ENCODE measurements at regions not wholly inside any gene's neighbourhood (a gene's known extent, or its start where the extent isn't known, plus 50 kb on each side); places are given as distances from the start of the nearest gene placed in this dataset.

GRCh38 chr3:10678796-10679376, 137.1 kb upstream of the SLC6A11 start:
- no peak for ATAC-seq
- TF ChIP-seq OSR1 (CRISPR knock-in tag; IDR thresholded peaks at IDR 0.05): no peak
- no peak for TF ChIP-seq ISL1 (CRISPR knock-in tag; IDR thresholded peaks at IDR 0.05)
- no peak for TF ChIP-seq ZFP3 (CRISPR knock-in tag; IDR thresholded peaks at IDR 0.05)

- no peak for ATAC-seq
- TF ChIP-seq ZNF8 (CRISPR knock-in tag; IDR thresholded peaks at IDR 0.05): no peak
- TF ChIP-seq RARB (CRISPR knock-in tag; IDR thresholded peaks at IDR 0.05): no peak
- TF ChIP-seq ISL1 (CRISPR knock-in tag; IDR thresholded peaks at IDR 0.05): no peak
- no peak for TF ChIP-seq ZNF565 (CRISPR knock-in tag; conservative IDR thresholded peaks at IDR 0.05; ENCODE audit: low read depth)
- no peak for TF ChIP-seq TOX (CRISPR knock-in tag; IDR thresholded peaks at IDR 0.05; ENCODE audit: borderline replicate concordance)
- no peak for TF ChIP-seq TCF4 (CRISPR knock-in tag; IDR thresholded peaks at IDR 0.05; ENCODE audit: borderline replicate concordance)
- TF ChIP-seq SNAI2 (CRISPR knock-in tag; IDR thresholded peaks at IDR 0.05): no peak
- no peak for TF ChIP-seq GLIS3 (CRISPR knock-in tag; IDR thresholded peaks at IDR 0.05)
- TF ChIP-seq POU6F1 (CRISPR knock-in tag; IDR thresholded peaks at IDR 0.05; ENCODE audit: borderline replicate concordance, low read depth): no peak
- TF ChIP-seq ESRRG (CRISPR knock-in tag; IDR thresholded peaks at IDR 0.05): no peak
- no peak for TF ChIP-seq BACH2 (CRISPR knock-in tag; IDR thresholded peaks at IDR 0.05; ENCODE audit: borderline replicate concordance)
- no peak for TF ChIP-seq ZFP30 (CRISPR knock-in tag; IDR thresholded peaks at IDR 0.05)
- no peak for TF ChIP-seq OSR1 (CRISPR knock-in tag; IDR thresholded peaks at IDR 0.05)
- TF ChIP-seq ZC3H10 (CRISPR knock-in tag; IDR thresholded peaks at IDR 0.05): no peak
- TF ChIP-seq ZNF70 (CRISPR knock-in tag; IDR thresholded peaks at IDR 0.05): no peak
- no peak for TF ChIP-seq TSHZ2 (CRISPR knock-in tag; IDR thresholded peaks at IDR 0.05)
- TF ChIP-seq ZFP3 (CRISPR knock-in tag; IDR thresholded peaks at IDR 0.05): no peak
- no peak for TF ChIP-seq PATZ1 (CRISPR knock-in tag; IDR thresholded peaks at IDR 0.05; ENCODE audit: borderline replicate concordance)
- no peak for TF ChIP-seq PPARA (CRISPR knock-in tag; IDR thresholded peaks at IDR 0.05; ENCODE audit: borderline replicate concordance)
Measured at GRCh38 chr3:10680796-10681195, 135.2 kb upstream of the SLC6A11 start.

- no peak for TF ChIP-seq ISL1 (CRISPR knock-in tag; IDR thresholded peaks at IDR 0.05)
- no peak for TF ChIP-seq ZC3H10 (CRISPR knock-in tag; IDR thresholded peaks at IDR 0.05)
- no peak for TF ChIP-seq CSRNP3 (CRISPR knock-in tag; IDR thresholded peaks at IDR 0.05)
- no peak for TF ChIP-seq SNAI2 (CRISPR knock-in tag; IDR thresholded peaks at IDR 0.05)
- no peak for TF ChIP-seq ZNF8 (CRISPR knock-in tag; IDR thresholded peaks at IDR 0.05)
- ATAC-seq: no peak
Measured at GRCh38 chr3:10682692-10683091, 133.3 kb upstream of the SLC6A11 start.

- no peak for ATAC-seq
- TF ChIP-seq ZFP30 (CRISPR knock-in tag; IDR thresholded peaks at IDR 0.05): no peak
- no peak for TF ChIP-seq ZNF8 (CRISPR knock-in tag; IDR thresholded peaks at IDR 0.05)
- TF ChIP-seq ZNF565 (CRISPR knock-in tag; conservative IDR thresholded peaks at IDR 0.05; ENCODE audit: low read depth): no peak
- no peak for TF ChIP-seq TSHZ2 (CRISPR knock-in tag; IDR thresholded peaks at IDR 0.05)
- no peak for TF ChIP-seq CSDC2 (CRISPR knock-in tag; IDR thresholded peaks at IDR 0.05)
- TF ChIP-seq TCF4 (CRISPR knock-in tag; IDR thresholded peaks at IDR 0.05; ENCODE audit: borderline replicate concordance): no peak
- TF ChIP-seq BACH2 (CRISPR knock-in tag; IDR thresholded peaks at IDR 0.05; ENCODE audit: borderline replicate concordance): no peak
- no peak for TF ChIP-seq ESRRG (CRISPR knock-in tag; IDR thresholded peaks at IDR 0.05)
- TF ChIP-seq ZFP3 (CRISPR knock-in tag; IDR thresholded peaks at IDR 0.05): no peak
- TF ChIP-seq ZC3H10 (CRISPR knock-in tag; IDR thresholded peaks at IDR 0.05): no peak
- no peak for TF ChIP-seq CREB5 (CRISPR knock-in tag; IDR thresholded peaks at IDR 0.05; ENCODE audit: low read depth)
- no peak for TF ChIP-seq GLIS3 (CRISPR knock-in tag; IDR thresholded peaks at IDR 0.05)
- no peak for TF ChIP-seq ARNTL (CRISPR knock-in tag; IDR thresholded peaks at IDR 0.05; ENCODE audit: borderline replicate concordance, low read depth)
- TF ChIP-seq SNAI2 (CRISPR knock-in tag; IDR thresholded peaks at IDR 0.05): no peak
- TF ChIP-seq OSR1 (CRISPR knock-in tag; IDR thresholded peaks at IDR 0.05): no peak
Measured at GRCh38 chr3:10683106-10683505, 132.9 kb upstream of the SLC6A11 start.
